Coronary artery (tissue), 2 donors: ENCODE measurements at regions not wholly inside any gene's neighbourhood (a gene's known extent, or its start where the extent isn't known, plus 50 kb on each side); places are given as distances from the start of the nearest gene placed in this dataset.

Experiments used
- DNase-seq: peaks from one replicate; pipeline ENCODE4 v3.0.0-alpha.2; 2017; ENCODE audit warnings: low spot score
- H3K27ac ChIP-seq, 2 donors: fragments of 200-600 bp; sonication (generic); one replicate each; pipeline ENCODE4 v1.5.1; 2016 to 2019
- H3K4me3 ChIP-seq: fragments of 200-600 bp; sonication (generic); 2 replicates; pipeline ENCODE4 v1.5.1; 2016; ENCODE audit warnings: mild to moderate bottlenecking, moderate library complexity
- TF ChIP-seq, protein P1 (sequence below): fragments of 200-600 bp; sonication (generic); IDR thresholded peaks from one replicate; pipeline ENCODE4 v1.5.1; 2019; ENCODE audit warnings: antibody characterized with exemption

GRCh38 chrY:8041238-8041637 lies 1129.7 kb upstream of the AMELY start:
- Histone ChIP-seq H3K27ac (no peak overlapping the region), H3K4me3 (no peak overlapping the region)
- DNase-seq: no peak
- TF ChIP-seq, protein P1, sequence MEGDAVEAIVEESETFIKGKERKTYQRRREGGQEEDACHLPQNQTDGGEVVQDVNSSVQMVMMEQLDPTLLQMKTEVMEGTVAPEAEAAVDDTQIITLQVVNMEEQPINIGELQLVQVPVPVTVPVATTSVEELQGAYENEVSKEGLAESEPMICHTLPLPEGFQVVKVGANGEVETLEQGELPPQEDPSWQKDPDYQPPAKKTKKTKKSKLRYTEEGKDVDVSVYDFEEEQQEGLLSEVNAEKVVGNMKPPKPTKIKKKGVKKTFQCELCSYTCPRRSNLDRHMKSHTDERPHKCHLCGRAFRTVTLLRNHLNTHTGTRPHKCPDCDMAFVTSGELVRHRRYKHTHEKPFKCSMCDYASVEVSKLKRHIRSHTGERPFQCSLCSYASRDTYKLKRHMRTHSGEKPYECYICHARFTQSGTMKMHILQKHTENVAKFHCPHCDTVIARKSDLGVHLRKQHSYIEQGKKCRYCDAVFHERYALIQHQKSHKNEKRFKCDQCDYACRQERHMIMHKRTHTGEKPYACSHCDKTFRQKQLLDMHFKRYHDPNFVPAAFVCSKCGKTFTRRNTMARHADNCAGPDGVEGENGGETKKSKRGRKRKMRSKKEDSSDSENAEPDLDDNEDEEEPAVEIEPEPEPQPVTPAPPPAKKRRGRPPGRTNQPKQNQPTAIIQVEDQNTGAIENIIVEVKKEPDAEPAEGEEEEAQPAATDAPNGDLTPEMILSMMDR: no peak

DNA sequence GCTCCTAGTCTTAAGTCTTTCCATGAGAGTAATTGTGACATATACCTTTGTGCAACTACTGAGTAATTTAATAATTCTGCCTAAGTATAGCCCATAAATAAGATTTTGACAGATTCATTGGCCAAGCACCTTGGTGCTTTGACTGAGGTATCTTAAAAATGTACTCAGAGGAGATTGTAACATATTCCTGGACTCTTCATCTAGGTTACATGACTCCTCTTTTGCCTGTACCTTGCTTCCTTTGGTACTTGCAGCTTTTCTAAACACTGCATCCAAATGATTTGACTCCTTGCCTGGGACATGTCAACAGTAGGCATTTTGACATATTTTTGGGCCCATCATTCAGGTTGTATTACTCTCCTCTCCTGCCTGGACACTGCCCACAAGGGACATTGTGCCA lies 1125.0 kb upstream of the AMELY start:
- H3K4me3 ChIP-seq: no peak overlapping the region
- no peak overlapping the region for H3K27ac ChIP-seq
- TF ChIP-seq, protein P1: no peak
- no peak for DNase-seq

GRCh38 chrY:8035653-8036052 lies 1124.1 kb upstream of the AMELY start:
- H3K27ac ChIP-seq: no peak overlapping the region
- no peak for DNase-seq
- no peak overlapping the region for H3K4me3 ChIP-seq
- TF ChIP-seq, protein P1: no peak

GRCh38 chrY:8034673-8035072 lies 1123.1 kb upstream of the AMELY start:
- no peak overlapping the region for H3K4me3 ChIP-seq
- no peak for DNase-seq
- TF ChIP-seq, protein P1: no peak
- no peak overlapping the region for H3K27ac ChIP-seq

- no peak for DNase-seq
- H3K27ac ChIP-seq: no peak overlapping the region
- TF ChIP-seq, protein P1: no peak
- H3K4me3 ChIP-seq: no peak overlapping the region
Observed at GRCh38 chrY:8033200-8033599, 1121.6 kb upstream of the AMELY start.

DNA sequence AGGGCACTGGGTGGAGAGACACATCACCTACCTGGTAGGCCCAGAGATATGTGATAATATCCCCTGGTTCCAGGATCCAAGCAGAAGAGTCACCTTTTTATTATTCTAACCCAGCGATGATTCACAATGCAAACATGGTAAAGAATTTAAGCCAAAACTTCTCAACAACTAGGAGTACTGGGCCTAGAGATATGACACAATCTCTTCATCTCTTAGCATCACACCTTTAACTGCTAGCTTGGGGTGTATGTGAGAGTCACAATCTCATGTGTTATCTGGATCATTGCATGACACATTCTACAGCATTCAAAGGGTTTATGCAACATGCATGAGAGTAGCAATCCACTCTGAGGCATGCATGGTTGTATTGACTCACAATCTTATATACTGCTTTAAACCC lies 1109.0 kb upstream of the AMELY start:
- Histone ChIP-seq H3K27ac (no peak overlapping the region), H3K4me3 (no peak overlapping the region)
- DNase-seq: no peak
- TF ChIP-seq, protein P1: no peak

DNA sequence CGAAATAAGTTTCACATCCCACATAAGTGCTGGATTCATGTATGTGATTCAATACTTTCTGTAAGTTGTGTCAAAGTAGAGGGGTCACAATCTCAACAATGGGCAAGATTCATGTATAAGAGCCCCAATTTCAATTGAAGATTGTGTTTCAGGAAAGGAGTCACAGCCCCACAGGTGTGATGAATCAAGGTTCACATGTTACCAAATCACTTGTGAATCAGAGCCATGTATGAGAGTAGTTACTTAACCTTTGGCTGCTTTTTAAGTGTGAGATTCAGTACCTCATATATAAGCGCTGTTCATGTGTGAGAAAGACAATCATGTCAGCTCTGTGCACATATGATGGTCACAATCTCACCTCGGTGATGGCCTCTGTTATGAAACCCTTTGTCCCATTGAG lies 1100.0 kb upstream of the AMELY start:
- DNase-seq: no peak

More for the DNA sequence above, 1100.0 kb upstream of the AMELY start:
- TF ChIP-seq, protein P1: no peak
- Histone ChIP-seq H3K4me3 (no peak overlapping the region), H3K27ac (no peak overlapping the region)
